Karpas-422 (cell line): ENCODE measurements at regions not wholly inside any gene's neighbourhood (a gene's known extent, or its start where the extent isn't known, plus 50 kb on each side); places are given as distances from the start of the nearest gene placed in this dataset.

Source experiments
- DNase-seq: peaks from one replicate; pipeline ENCODE4 v3.0.0-alpha.2; 2015
- H2AFZ ChIP-seq: fragments of 200-600 bp; sonication (generic); 2 replicates; pipeline ENCODE4 v1.6.1; 2014; ENCODE audit warnings: antibody characterized with exemption, low read length, mixed read lengths
- H3K27ac ChIP-seq: fragments of 200-600 bp; sonication (generic); 2 replicates; pipeline ENCODE4 v1.5.1; 2014; ENCODE audit warnings: mild to moderate bottlenecking, low read length, moderate library complexity
- H3K27me3 ChIP-seq: fragments of 200-600 bp; sonication (generic); 2 replicates; pipeline ENCODE4 v1.6.1; 2014; ENCODE audit warnings: low read length, mixed read lengths
- H3K36me3 ChIP-seq: fragments of 200-600 bp; sonication (generic); 2 replicates; pipeline ENCODE4 v1.6.1; 2014; ENCODE audit warnings: low read length, mixed read lengths; ENCODE audit not compliant: insufficient read depth
- H3K4me1 ChIP-seq: fragments of 200-600 bp; sonication (generic); 2 replicates; pipeline ENCODE4 v1.6.1; 2014; ENCODE audit warnings: mild to moderate bottlenecking, low read length, mixed read lengths
- H3K4me2 ChIP-seq: fragments of 200-600 bp; sonication (generic); 2 replicates; pipeline ENCODE4 v1.6.1; 2014; ENCODE audit warnings: low read length, low read depth, mild to moderate bottlenecking; ENCODE audit not compliant: poor library complexity, severe bottlenecking
- H3K4me3 ChIP-seq: fragments of 200-600 bp; sonication (generic); 2 replicates; pipeline ENCODE4 v1.5.1; 2014; ENCODE audit warnings: mild to moderate bottlenecking, antibody characterized with exemption, low read length, mixed read lengths
- H3K79me2 ChIP-seq: fragments of 200-600 bp; sonication (generic); 2 replicates; pipeline ENCODE4 v1.6.1; 2014; ENCODE audit warnings: mild to moderate bottlenecking, low read length, mixed read lengths
- H3K9ac ChIP-seq: fragments of 200-600 bp; sonication (generic); 2 replicates; pipeline ENCODE4 v1.6.0; 2014; ENCODE audit warnings: low read length
- H3K9me2 ChIP-seq: fragments of 200-600 bp; sonication (generic), shearing (Covaris generic); replicated peaks from 2 replicates; pipeline ENCODE4 v1.6.0; 2014; ENCODE audit warnings: mild to moderate bottlenecking, low read length, moderate library complexity; ENCODE audit not compliant: insufficient read depth
- H3K9me3 ChIP-seq: fragments of 300-700, 200-600 bp; sonication (generic); 2 replicates; pipeline ENCODE4 v1.6.1; 2014; ENCODE audit warnings: low read length, mixed read lengths
- H4K20me1 ChIP-seq: fragments of 200-600 bp; sonication (generic); 2 replicates; pipeline ENCODE4 v1.6.1; 2014; ENCODE audit warnings: mild to moderate bottlenecking, antibody characterized with exemption, low read length, low read depth; ENCODE audit not compliant: insufficient read depth

DNA sequence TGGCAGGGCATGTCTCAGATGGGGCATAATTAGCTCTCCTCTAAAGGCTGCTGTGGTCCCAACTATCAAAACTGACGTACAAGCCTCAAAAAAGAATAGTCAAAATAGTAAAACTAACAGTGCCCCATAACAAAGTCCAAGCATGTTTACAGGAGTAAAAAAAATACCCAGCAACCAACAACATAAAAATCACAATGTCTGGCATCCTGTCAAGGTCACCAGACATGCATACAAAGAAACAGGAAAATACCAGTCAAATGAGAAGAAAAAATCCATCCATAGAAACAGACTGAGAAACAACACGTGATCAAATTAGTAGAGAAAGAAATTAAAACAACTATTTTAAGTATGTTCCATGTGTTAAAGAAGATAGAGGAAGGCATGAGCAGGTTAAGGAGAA, 131.2 kb upstream of the C14orf180 start:
- H3K9me3 ChIP-seq, result no peaks in the 10 kb centered on the region
- H3K27me3 ChIP-seq, result no peaks in the 10 kb centered on the region; the same call in 1 of the 2 replicates
- H3K9ac ChIP-seq, result no peak overlapping the region
- H3K4me3 ChIP-seq, result no peak overlapping the region
- no peak overlapping the region for H3K4me2 ChIP-seq
- no peak overlapping the region for H3K27ac ChIP-seq
- no peaks in the 10 kb centered on the region for H3K79me2 ChIP-seq
- peaks cover 9% of the 10 kb centered on the region for H3K4me1 ChIP-seq
- H3K9me2 ChIP-seq, result no peaks in the 10 kb centered on the region
- no peak overlapping the region for H2AFZ ChIP-seq
- no peak for DNase-seq
- no peaks in the 10 kb centered on the region for H3K36me3 ChIP-seq
- H4K20me1 ChIP-seq, result no peaks in the 10 kb centered on the region

DNA sequence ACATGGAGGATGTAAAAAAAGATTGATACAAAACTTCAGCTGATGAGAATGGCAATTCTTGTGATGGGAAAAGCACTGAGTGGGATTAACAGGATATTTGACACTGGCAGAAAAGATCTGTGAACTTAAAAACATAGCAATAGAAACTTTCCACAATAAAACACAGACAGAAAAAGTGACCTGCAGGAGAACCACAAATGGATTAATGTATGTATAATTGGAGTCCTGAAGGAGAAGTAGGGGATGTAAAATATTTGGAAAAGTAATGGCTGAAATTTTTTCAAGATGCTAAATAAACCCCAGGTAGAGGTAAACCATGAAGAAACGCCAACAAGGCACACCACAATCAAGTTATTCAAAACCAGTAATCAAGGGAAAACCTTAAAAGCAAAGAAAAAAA, 130.8 kb upstream of the C14orf180 start:
- H3K9ac ChIP-seq, result no peak overlapping the region
- no peak overlapping the region for H3K4me2 ChIP-seq
- no peaks in the 10 kb centered on the region for H3K9me2 ChIP-seq
- H3K27me3 ChIP-seq, result no peaks in the 10 kb centered on the region; the same call in 1 of the 2 replicates
- no peaks in the 10 kb centered on the region for H3K9me3 ChIP-seq
- H2AFZ ChIP-seq, result no peak overlapping the region
- no peak for DNase-seq
- H3K79me2 ChIP-seq, result no peaks in the 10 kb centered on the region
- H3K27ac ChIP-seq, result no peak overlapping the region
- H4K20me1 ChIP-seq, result no peaks in the 10 kb centered on the region
- H3K4me3 ChIP-seq, result no peak overlapping the region
- H3K36me3 ChIP-seq, result no peaks in the 10 kb centered on the region
- peaks cover 6% of the 10 kb centered on the region for H3K4me1 ChIP-seq

DNA sequence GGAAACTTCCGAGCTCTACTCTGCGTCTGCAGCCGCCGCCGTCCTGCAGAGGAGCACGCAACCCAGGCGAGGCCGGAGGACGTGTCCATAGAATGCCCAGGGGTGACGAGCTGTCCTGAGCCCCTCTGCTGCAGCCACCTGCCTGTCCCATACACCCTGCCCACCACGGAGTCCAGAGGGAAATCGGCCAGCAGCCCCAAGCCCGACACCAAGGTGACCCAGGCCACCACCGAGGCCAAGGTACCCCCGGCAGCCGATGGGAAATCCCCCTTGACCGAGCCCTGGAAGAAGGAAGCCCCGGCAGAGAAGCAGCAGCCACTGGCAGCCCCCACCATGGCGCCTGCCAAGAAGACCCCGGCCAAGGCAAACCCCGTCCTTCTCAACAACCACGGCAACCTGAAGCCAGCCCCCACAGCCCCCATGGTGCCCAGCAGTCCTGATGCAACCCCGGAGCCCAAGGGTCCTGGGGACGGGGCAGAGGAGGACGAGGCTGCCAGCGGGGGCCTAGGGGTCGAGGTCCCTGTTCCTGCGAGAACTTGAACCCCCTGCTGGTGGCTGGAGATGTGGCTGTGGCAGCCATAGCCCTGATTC, 128.7 kb upstream of the C14orf180 start:
- DNase-seq, result no peak
- no peaks in the 10 kb centered on the region for H3K79me2 ChIP-seq
- no peak overlapping the region for H3K4me3 ChIP-seq
- no peaks in the 10 kb centered on the region for H3K9me3 ChIP-seq
- no peaks in the 10 kb centered on the region for H4K20me1 ChIP-seq
- H3K27ac ChIP-seq, result no peak overlapping the region
- no peaks in the 10 kb centered on the region for H3K36me3 ChIP-seq
- H2AFZ ChIP-seq, result no peak overlapping the region
- H3K27me3 ChIP-seq, result no peaks in the 10 kb centered on the region
- peaks cover 16% of the 10 kb centered on the region for H3K4me1 ChIP-seq
- no peak overlapping the region for H3K9ac ChIP-seq
- no peaks in the 10 kb centered on the region for H3K9me2 ChIP-seq
- no peak overlapping the region for H3K4me2 ChIP-seq

DNA sequence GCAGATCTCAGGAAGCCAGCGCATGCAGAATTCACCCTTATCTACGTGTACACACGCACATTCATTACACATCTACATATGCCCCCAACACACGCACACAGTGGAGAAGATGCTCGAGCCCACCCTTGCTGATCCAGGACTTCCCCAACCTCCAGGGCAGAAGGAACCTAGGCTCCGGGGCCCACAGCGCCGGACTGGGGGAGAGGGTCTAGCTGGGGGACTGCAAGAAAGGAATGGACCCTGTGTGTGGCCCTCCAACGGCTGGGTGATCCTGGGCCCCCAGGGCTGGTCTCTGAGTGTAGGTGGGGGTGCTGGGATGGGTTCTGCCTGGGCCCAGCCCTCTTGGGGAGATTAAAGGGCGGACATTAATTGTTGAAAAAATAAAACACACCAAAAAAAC, 128.1 kb upstream of the C14orf180 start:
- Histone ChIP-seq H3K9ac (no peak overlapping the region), H3K36me3 (no peaks in the 10 kb centered on the region), H3K4me2 (no peak overlapping the region), H3K27ac (no peak overlapping the region), H3K79me2 (no peaks in the 10 kb centered on the region), H2AFZ (no peak overlapping the region), H3K27me3 (no peaks in the 10 kb centered on the region), H4K20me1 (no peaks in the 10 kb centered on the region), H3K9me3 (no peaks in the 10 kb centered on the region), H3K9me2 (no peaks in the 10 kb centered on the region), H3K4me1 (peaks cover 16% of the 10 kb centered on the region), H3K4me3 (no peak overlapping the region)
- no peak for DNase-seq

DNA sequence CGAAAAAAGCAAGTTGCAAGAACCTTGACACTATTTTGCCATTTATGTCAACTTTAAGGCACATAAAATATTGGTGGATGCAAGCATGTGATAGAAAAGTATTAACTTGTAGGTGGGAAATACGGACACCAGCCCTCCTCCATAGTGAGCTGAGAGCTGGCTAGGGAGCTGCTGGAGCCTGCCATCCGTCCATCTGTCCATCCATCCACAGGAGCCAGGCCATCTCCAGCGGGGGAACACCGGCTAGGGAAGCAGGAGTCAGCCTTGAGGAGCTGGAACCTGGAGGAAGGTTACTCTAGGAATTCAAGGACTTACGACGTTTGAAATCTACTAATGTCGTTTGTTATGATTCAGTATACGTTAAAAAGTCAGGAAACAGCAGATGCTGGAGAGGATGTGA, 120.7 kb upstream of the C14orf180 start:
- Histone ChIP-seq H3K79me2 (no peaks in the 10 kb centered on the region), H3K36me3 (no peaks in the 10 kb centered on the region), H3K9ac (no peak overlapping the region), H3K4me3 (no peak overlapping the region), H3K27me3 (no peaks in the 10 kb centered on the region), H3K9me3 (no peaks in the 10 kb centered on the region), H4K20me1 (no peaks in the 10 kb centered on the region; the same call in 1 of the 2 replicates), H3K9me2 (no peaks in the 10 kb centered on the region), H3K4me1 (peaks cover 9% of the 10 kb centered on the region), H2AFZ (no peak overlapping the region), H3K27ac (no peak overlapping the region), H3K4me2 (no peak overlapping the region)
- no peak for DNase-seq

DNA sequence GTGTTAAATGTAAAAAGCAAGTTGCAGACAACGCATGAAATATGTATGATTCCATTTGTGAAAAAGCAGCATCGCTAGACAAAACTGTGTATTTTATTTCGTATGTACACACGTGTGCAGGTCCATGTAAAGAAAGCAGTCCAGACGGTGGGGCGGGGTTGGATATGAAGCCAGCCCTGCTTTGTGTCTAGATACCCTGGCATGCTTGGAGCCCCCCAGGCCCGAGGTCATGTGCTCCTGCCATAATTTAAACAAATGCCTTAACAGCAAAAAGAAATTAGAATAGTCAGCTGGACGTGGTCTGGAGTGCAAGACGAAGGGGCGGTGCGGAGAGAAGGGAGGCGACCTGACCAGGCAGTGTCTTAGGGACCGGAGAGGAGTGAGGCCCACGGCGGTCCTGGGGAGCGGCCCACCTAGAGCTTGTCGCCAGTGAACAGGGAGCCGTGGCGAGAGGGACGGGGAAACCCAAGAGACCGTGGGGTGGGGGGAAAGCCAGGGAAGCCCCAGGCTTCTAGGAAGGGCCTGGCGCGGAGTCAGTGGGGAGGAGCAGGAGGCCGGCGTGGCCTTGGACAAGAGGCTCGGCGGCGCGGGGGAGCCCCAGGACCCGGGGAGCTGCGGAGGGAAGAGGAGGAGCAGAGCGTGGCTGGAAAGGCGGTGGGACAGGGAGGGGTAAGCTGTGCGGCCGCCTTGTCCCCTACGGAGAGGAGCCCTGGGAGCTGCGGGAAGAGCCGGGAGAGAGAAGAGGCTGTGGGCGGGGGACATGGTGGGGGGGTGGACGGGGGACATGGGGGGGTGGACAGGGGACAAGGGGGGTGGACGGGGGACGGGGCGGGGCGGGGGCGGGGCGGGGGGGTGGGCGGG, 118.5 kb upstream of the C14orf180 start:
- no peak overlapping the region for H3K4me3 ChIP-seq
- H3K9me2 ChIP-seq, result no peaks in the 10 kb centered on the region
- H3K36me3 ChIP-seq, result no peaks in the 10 kb centered on the region
- H2AFZ ChIP-seq, result no peak overlapping the region
- no peaks in the 10 kb centered on the region for H3K9me3 ChIP-seq
- no peaks in the 10 kb centered on the region for H3K4me1 ChIP-seq
- no peaks in the 10 kb centered on the region for H3K27me3 ChIP-seq
- DNase-seq, result no peak
- H3K79me2 ChIP-seq, result no peaks in the 10 kb centered on the region
- no peak overlapping the region for H3K27ac ChIP-seq
- no peaks in the 10 kb centered on the region; the same call in 1 of the 2 replicates for H4K20me1 ChIP-seq
- no peak overlapping the region for H3K4me2 ChIP-seq
- H3K9ac ChIP-seq, result no peak overlapping the region

DNA sequence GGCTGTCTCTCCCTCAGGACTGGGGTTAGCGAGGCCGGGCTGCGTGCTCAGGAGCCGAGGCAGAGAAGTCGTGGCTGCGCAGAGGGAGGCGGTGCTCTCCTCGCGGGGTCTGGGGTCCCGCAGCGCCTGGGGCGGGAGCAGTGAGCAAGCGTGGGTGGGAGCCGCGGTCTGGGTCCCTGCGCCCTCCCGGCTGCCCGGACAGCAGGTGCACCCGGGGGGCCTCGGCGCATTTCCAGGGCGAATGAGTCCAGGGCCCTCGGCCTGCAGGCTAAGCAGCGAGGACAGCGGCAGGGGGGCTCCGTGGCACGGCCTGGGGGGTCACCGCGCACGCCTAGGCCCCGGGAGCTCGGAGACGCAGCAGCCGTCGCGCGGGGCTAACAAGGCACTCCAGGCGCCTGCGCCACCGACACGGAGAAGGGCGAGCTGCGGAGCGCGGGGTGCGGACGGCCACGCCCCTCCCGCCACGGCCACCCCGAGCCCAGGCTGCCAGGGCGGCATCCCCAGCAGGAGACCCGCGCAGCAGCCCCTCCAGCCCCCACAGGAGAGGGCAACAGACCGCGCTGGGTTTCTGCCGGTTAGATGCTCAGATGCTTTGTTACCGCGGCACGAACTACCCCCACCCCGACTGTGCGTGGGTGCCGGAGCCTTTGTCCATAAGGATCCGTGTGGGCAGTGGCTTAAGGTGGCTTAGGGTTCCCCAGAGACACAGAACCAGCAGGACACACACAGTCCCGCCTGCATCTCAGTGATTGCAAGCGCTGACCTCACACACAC, 117.7 kb upstream of the C14orf180 start:
- H3K9me2 ChIP-seq, result no peaks in the 10 kb centered on the region
- no peak overlapping the region for H3K27ac ChIP-seq
- H3K36me3 ChIP-seq, result no peaks in the 10 kb centered on the region
- no peaks in the 10 kb centered on the region for H3K79me2 ChIP-seq
- DNase-seq, result no peak
- no peaks in the 10 kb centered on the region for H3K27me3 ChIP-seq
- no peak overlapping the region for H2AFZ ChIP-seq
- no peak overlapping the region for H3K9ac ChIP-seq
- H3K9me3 ChIP-seq, result no peaks in the 10 kb centered on the region
- no peaks in the 10 kb centered on the region for H3K4me1 ChIP-seq
- no peak overlapping the region for H3K4me2 ChIP-seq
- no peak overlapping the region for H3K4me3 ChIP-seq
- H4K20me1 ChIP-seq, result no peaks in the 10 kb centered on the region; the same call in 1 of the 2 replicates
